PC-9 (cell line): ENCODE measurements at regions not wholly inside any gene's neighbourhood (a gene's known extent, or its start where the extent isn't known, plus 50 kb on each side); places are given as distances from the start of the nearest gene placed in this dataset.

Experiments
- EZH2 ChIP-seq: fragments of 200-600 bp; sonication (generic); IDR thresholded peaks from 2 replicates; pipeline ENCODE4 v1.8.0; 2017; ENCODE audit warnings: antibody characterized with exemption, low read depth
- TF ChIP-seq, protein P1 (sequence below): fragments of 200-600 bp; sonication (generic); conservative IDR thresholded peaks from 2 replicates; pipeline ENCODE4 v1.6.1; 2017; ENCODE audit warnings: mixed run types, antibody characterized with exemption, mild to moderate bottlenecking, moderate library complexity

DNA sequence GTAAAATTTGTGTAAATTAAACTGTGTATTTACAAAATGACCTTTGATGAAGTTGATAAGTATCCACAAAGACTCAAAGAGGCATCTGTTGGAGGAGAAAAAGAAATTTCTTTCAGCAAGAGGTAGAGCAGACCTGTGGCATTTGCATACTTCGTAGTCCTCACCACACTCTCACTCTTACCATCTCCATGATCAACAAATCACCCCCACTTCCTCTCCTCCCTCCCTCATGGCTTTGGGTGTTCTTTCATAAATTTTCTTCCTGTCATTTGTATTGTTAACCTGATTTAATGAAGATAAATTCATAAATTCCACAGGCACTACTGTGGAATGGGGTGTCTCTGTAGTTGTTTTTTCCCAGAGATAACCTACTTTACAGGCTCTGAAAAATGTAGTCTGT is 366.5 kb downstream of the ZNF674 start:
- TF ChIP-seq, protein P1, sequence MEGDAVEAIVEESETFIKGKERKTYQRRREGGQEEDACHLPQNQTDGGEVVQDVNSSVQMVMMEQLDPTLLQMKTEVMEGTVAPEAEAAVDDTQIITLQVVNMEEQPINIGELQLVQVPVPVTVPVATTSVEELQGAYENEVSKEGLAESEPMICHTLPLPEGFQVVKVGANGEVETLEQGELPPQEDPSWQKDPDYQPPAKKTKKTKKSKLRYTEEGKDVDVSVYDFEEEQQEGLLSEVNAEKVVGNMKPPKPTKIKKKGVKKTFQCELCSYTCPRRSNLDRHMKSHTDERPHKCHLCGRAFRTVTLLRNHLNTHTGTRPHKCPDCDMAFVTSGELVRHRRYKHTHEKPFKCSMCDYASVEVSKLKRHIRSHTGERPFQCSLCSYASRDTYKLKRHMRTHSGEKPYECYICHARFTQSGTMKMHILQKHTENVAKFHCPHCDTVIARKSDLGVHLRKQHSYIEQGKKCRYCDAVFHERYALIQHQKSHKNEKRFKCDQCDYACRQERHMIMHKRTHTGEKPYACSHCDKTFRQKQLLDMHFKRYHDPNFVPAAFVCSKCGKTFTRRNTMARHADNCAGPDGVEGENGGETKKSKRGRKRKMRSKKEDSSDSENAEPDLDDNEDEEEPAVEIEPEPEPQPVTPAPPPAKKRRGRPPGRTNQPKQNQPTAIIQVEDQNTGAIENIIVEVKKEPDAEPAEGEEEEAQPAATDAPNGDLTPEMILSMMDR: no peak
- TF ChIP-seq EZH2: no peak
